Fibroblast of the aortic adventitia (primary cell): ENCODE measurements at regions not wholly inside any gene's neighbourhood (a gene's known extent, or its start where the extent isn't known, plus 50 kb on each side); places are given as distances from the start of the nearest gene placed in this dataset.

Source experiments
- DNase-seq: peaks from one replicate; pipeline ENCODE4 v3.0.0-alpha.2; 2010; ENCODE audit warnings: low read depth
- H3K4me3 ChIP-seq: 2 replicates; pipeline ENCODE4 v1.5.1; 2011; ENCODE audit warnings: low read depth, mild to moderate bottlenecking, control low read depth, low read length, moderate library complexity
- CTCF ChIP-seq: IDR thresholded peaks from 2 replicates; pipeline ENCODE4 v1.5.1; 2011; ENCODE audit warnings: mild to moderate bottlenecking, low read length, control low read depth, inconsistent platforms; ENCODE audit not compliant: insufficient read depth

GRCh38 chr3:72573051-72573450, 275.2 kb downstream of the SHQ1 start:
- H3K4me3 ChIP-seq: no peak overlapping the region
- TF ChIP-seq CTCF: no peak
- DNase-seq: no peak

DNA sequence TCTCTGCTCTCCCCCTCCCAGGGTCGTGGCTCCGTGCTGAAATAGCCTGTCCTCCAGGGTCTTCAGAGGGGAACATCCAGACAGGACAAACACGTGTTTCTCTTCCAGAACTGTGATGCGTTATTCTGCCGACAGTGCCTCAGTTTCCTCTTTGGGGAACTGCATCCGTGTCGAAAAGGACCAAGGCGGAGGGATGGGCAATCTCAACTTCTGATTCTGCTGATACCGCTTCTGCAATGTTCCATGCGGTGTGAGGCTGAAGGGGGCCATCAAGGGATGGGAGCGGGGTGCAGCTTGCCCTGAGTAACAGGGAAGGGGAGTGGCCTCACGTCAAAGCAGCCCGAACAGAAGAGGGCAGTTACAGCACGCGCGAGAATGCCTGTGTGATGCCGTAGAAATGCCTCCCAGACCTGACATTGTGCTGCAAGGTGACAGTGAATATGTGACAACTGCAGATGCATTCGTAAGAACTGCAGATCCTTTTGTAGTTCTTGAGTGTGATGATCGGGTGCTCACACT, 275.7 kb downstream of the SHQ1 start:
- TF ChIP-seq CTCF: no peak
- no peak for DNase-seq
- no peak overlapping the region for H3K4me3 ChIP-seq

DNA sequence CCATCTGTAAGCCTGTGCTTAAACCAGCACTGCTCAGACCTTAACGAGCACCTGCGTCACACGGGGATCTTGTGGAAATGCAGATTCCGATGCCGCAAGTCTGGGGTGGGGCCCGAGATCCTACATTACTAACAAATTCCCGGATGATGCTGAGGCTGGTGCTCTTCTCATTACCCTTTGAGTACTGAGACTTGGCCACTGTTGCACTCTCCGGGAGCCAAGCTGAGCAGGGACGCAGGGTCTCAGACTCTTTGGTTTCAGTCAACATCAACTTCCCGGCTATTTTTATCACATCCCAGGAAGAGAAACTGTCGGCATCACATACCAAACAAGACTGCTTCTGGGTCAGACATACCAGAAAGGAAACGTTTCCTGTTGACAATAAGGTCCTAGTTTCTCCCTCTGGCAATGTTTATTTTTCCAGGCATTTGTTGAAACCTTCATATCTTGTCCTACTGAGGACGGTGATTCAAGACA, 276.6 kb downstream of the SHQ1 start:
- DNase-seq: no peak
- no peak for TF ChIP-seq CTCF

GRCh38 chr3:72571052-72571451, 277.2 kb downstream of the SHQ1 start:
- DNase-seq: no peak
- H3K4me3 ChIP-seq: no peak overlapping the region
- TF ChIP-seq CTCF: no peak

More for the DNA sequence above, 276.6 kb downstream of the SHQ1 start:
- no peak overlapping the region for H3K4me3 ChIP-seq

GRCh38 chr3:72569754-72570440, 278.3 kb downstream of the SHQ1 start:
- H3K4me3 ChIP-seq: no peak overlapping the region
- no peak for TF ChIP-seq CTCF
- DNase-seq: no peak

GRCh38 chr3:72568083-72568482, 280.2 kb downstream of the SHQ1 start:
- TF ChIP-seq CTCF: no peak
- no peak for DNase-seq

GRCh38 chr3:72567474-72567873, 280.8 kb downstream of the SHQ1 start:
- no peak for DNase-seq
- TF ChIP-seq CTCF: no peak
- H3K4me3 ChIP-seq: no peak overlapping the region

More at GRCh38 chr3:72568083-72568482, 280.2 kb downstream of the SHQ1 start:
- H3K4me3 ChIP-seq: no peak overlapping the region
